ENCODE measurements at regions not wholly inside any gene's neighbourhood (a gene's known extent, or its start where the extent isn't known, plus 50 kb on each side); places are given as distances from the start of the nearest gene placed in this dataset.

DNA sequence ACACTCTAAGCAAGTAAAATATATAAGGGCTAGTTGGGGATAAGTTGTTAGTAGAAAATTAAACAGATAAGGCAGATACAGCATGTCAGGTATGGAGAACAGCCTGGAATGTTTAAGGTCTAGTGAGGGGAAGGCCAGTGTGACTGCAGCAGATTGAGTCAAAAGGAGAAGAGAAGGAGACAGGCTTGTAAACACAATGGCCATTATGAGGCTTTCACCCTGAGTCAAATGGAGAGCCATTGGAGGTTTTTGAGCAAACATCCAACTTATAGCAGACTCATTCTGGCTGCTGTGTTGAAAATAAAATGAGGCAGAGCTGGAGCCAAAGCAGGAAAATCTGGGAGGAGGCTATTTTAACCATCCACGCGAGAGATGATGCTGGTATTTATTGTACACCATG lies 142.0 kb downstream of the DUSP6 start:
- no peak for TF ChIP-seq EZH2 (IDR thresholded peaks at IDR 0.05; ENCODE audit: low read length, unreplicated experiment)
- TF ChIP-seq, protein P1, sequence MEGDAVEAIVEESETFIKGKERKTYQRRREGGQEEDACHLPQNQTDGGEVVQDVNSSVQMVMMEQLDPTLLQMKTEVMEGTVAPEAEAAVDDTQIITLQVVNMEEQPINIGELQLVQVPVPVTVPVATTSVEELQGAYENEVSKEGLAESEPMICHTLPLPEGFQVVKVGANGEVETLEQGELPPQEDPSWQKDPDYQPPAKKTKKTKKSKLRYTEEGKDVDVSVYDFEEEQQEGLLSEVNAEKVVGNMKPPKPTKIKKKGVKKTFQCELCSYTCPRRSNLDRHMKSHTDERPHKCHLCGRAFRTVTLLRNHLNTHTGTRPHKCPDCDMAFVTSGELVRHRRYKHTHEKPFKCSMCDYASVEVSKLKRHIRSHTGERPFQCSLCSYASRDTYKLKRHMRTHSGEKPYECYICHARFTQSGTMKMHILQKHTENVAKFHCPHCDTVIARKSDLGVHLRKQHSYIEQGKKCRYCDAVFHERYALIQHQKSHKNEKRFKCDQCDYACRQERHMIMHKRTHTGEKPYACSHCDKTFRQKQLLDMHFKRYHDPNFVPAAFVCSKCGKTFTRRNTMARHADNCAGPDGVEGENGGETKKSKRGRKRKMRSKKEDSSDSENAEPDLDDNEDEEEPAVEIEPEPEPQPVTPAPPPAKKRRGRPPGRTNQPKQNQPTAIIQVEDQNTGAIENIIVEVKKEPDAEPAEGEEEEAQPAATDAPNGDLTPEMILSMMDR (conservative IDR thresholded peaks at IDR 0.05; ENCODE audit: low read depth, low read length) = no peak
- TF ChIP-seq EZH2phosphoT487 (IDR thresholded peaks at IDR 0.05; ENCODE audit: borderline replicate concordance, low read length) = no peak
